Activated T-cell treated with anti-CD3 and anti-CD28 coated beads for 24 hours (primary cell): ENCODE measurements at regions not wholly inside any gene's neighbourhood (a gene's known extent, or its start where the extent isn't known, plus 50 kb on each side); places are given as distances from the start of the nearest gene placed in this dataset.
"Not testable (repeated sequence)": the region's sequence is repeated elsewhere in the genome, so short reads cannot be mapped to it uniquely, and the experiment has no call there.

Experiments
- DNase-seq: peaks from one replicate; pipeline ENCODE4 v3.0.0-alpha.2; 2020; ENCODE audit warnings: low read depth

GRCh38 chr12:67535176-67535575, 113.4 kb upstream of the DYRK2 start:
- no peak for DNase-seq

GRCh38 chr12:67535971-67536370, 112.6 kb upstream of the DYRK2 start:
- DNase-seq, result no peak

- DNase-seq, result no peak
Measured at GRCh38 chr12:67539329-67539728, 109.2 kb upstream of the DYRK2 start.

GRCh38 chr12:67539946-67540345, 108.6 kb upstream of the DYRK2 start:
- DNase-seq, result no peak

- no peak for DNase-seq
Measured at GRCh38 chr12:67540920-67541624, 107.5 kb upstream of the DYRK2 start.

- no peak for DNase-seq
Measured at GRCh38 chr12:67541625-67541991, 106.9 kb upstream of the DYRK2 start.

GRCh38 chr12:67543021-67543770, 105.3 kb upstream of the DYRK2 start:
- DNase-seq, result no peak

GRCh38 chr12:67545298-67545697, 103.2 kb upstream of the DYRK2 start:
- DNase-seq, result no peak

GRCh38 chr12:67546746-67547145, 101.8 kb upstream of the DYRK2 start:
- no peak for DNase-seq

GRCh38 chr12:67555075-67555717, 93.3 kb upstream of the DYRK2 start:
- DNase-seq, result not testable (repeated sequence)

GRCh38 chr12:67558775-67559174, 89.8 kb upstream of the DYRK2 start:
- no peak for DNase-seq

- DNase-seq, result no peak
Measured at GRCh38 chr12:67559751-67560150, 88.8 kb upstream of the DYRK2 start.

GRCh38 chr12:67562513-67563287, 85.8 kb upstream of the DYRK2 start:
- DNase-seq, result no peak

- DNase-seq, result no peak
Measured at GRCh38 chr12:67568055-67568454, 80.5 kb upstream of the DYRK2 start.

GRCh38 chr12:67572492-67572891, 76.1 kb upstream of the DYRK2 start:
- DNase-seq, result no peak

GRCh38 chr12:67573566-67573965, 75.0 kb upstream of the DYRK2 start:
- no peak for DNase-seq

GRCh38 chr12:67578976-67579661, 69.4 kb upstream of the DYRK2 start:
- no peak for DNase-seq

GRCh38 chr12:67579662-67580003, 68.9 kb upstream of the DYRK2 start:
- no peak for DNase-seq

- DNase-seq, result no peak
Measured at GRCh38 chr12:67582238-67582834, 66.2 kb upstream of the DYRK2 start.

- no peak for DNase-seq
Measured at GRCh38 chr12:67582844-67583243, 65.7 kb upstream of the DYRK2 start.

- DNase-seq, result no peak
Measured at GRCh38 chr12:67586951-67587350, 61.6 kb upstream of the DYRK2 start.

GRCh38 chr12:67589078-67589477, 59.5 kb upstream of the DYRK2 start:
- no peak for DNase-seq
